K562 (cell line): ENCODE measurements at regions not wholly inside any gene's neighbourhood (a gene's known extent, or its start where the extent isn't known, plus 50 kb on each side); places are given as distances from the start of the nearest gene placed in this dataset.

Experiments used
- ATAC-seq: fragments of 200-7000 bp; cut with Tn5 transposase; 3 replicates; pipeline ENCODE4 v1.9.1; 2020; ENCODE audit warnings: moderate library complexity
- BruUV-seq: library from RNA; stranded (reverse); fragments of 400-500 nt; replicated peaks from 2 replicates; lab custom pipeline; 2021; lab: Mats Ljungman, UMichigan
- CTCF ChIA-PET: fragments of 300-600 bp; formaldehyde crosslinking; extraction: SDS; loops from one replicate; lab custom pipeline; 2021; ENCODE audit warnings: low intra/inter-chr PET ratio; lab: Yijun Ruan, JAX
- POLR2A ChIA-PET: fragments of 300-600, 350-650 bp; sonication (Branson Sonifier 250); formaldehyde crosslinking; extraction: SDS; loops from one replicate; lab custom pipeline; 2021; ENCODE audit warnings: antibody characterized with exemption, inconsistent platforms; lab: Yijun Ruan, JAX
- DNase-seq, 4 experiments: peaks; one replicate each; pipeline versions ENCODE4 v3.0.0 to v3.0.0-alpha.2; 2011 to 2018; ENCODE audit warnings: low spot score in 3 of 4, mixed read lengths in 3 of 4; ENCODE audit errors: extremely low read depth in 1 of 4
- FAIRE-seq: peaks from 2 replicates; lab custom pipeline; 2011; peaks lifted over from hg19 to GRCh38; lab: Jason Lieb, UNC
- H2AFZ ChIP-seq: 2 replicates; pipeline ENCODE4 v1.6.0; 2011; ENCODE audit warnings: low read depth, low read length, control low read depth, inconsistent platforms
- H3K27ac ChIP-seq: fragments of 200-600 bp; 3 replicates; pipeline ENCODE4 v1.8.0; 2011; ENCODE audit warnings: low read depth, mild to moderate bottlenecking, control low read depth, inconsistent platforms, low read length, moderate library complexity, mixed read lengths; ENCODE audit errors: extremely low read depth
- H3K27me3 ChIP-seq, 2 experiments: fragments of 300-600 bp in 1 of 2; 2 replicates in 1 of 2; 3 replicates in 1 of 2; pipeline versions ENCODE4 v1.6.0 to v1.8.0; 2011; ENCODE audit warnings: inconsistent platforms in 2 of 2, low read length in 2 of 2, mild to moderate bottlenecking in 1 of 2, mixed read lengths in 1 of 2, moderate library complexity in 1 of 2; ENCODE audit not compliant: control insufficient read depth in 2 of 2, insufficient read depth in 2 of 2
- H3K36me3 ChIP-seq: fragments of 300-600 bp; 3 replicates; pipeline ENCODE4 v1.8.0; 2011; ENCODE audit warnings: mild to moderate bottlenecking, low read length, inconsistent platforms; ENCODE audit not compliant: control insufficient read depth, insufficient read depth
- H3K4me1 ChIP-seq, 2 experiments: fragments of 200-600 bp in 1 of 2; replicated peaks in 1 of 2; 2 replicates in 1 of 2; 3 replicates in 1 of 2; pipeline versions ENCODE4 v1.5.1 to v1.8.0; 2011; ENCODE audit warnings: inconsistent platforms in 2 of 2, low read length in 2 of 2, mild to moderate bottlenecking in 1 of 2, mixed read lengths in 1 of 2, moderate library complexity in 1 of 2; ENCODE audit not compliant: control insufficient read depth in 2 of 2, insufficient read depth in 2 of 2
- H3K4me2 ChIP-seq: 2 replicates; pipeline ENCODE4 v1.6.1; 2011; ENCODE audit warnings: low read length, control low read depth, inconsistent platforms, mixed read lengths; ENCODE audit not compliant: insufficient read depth
- H3K4me3 ChIP-seq: fragments of 200-600 bp; sonication (generic), shearing (Covaris generic); 2 replicates; pipeline ENCODE4 v1.5.1; 2016; ENCODE audit warnings: control low read depth, inconsistent platforms
- H3K79me2 ChIP-seq: fragments of 200-600 bp; 3 replicates; pipeline ENCODE4 v1.8.0; 2011; ENCODE audit warnings: low read length, inconsistent platforms; ENCODE audit not compliant: control insufficient read depth, insufficient read depth
- H3K9ac ChIP-seq, 2 experiments: 2 replicates each; pipeline versions ENCODE4 v1.6.0 to v1.6.1; 2011; ENCODE audit warnings: low read depth in 2 of 2, low read length in 2 of 2, control low read depth in 1 of 2, inconsistent platforms in 1 of 2, mild to moderate bottlenecking in 1 of 2, mixed read lengths in 1 of 2; ENCODE audit not compliant: insufficient read depth in 1 of 2
- H3K9me1 ChIP-seq: one replicate; pipeline ENCODE4 v1.6.0; 2011; ENCODE audit warnings: inconsistent platforms, mild to moderate bottlenecking, low read length, moderate library complexity; ENCODE audit not compliant: control insufficient read depth, insufficient read depth
- H3K9me3 ChIP-seq: replicated peaks from 2 replicates; pipeline ENCODE4 v1.5.1; 2011; ENCODE audit warnings: low read depth, low read length, inconsistent platforms; ENCODE audit not compliant: control insufficient read depth, insufficient read depth
- H4K20me1 ChIP-seq: replicated peaks from 2 replicates; pipeline ENCODE4 v1.6.1; 2011; ENCODE audit warnings: low read length, inconsistent platforms, mixed read lengths; ENCODE audit not compliant: control insufficient read depth, insufficient read depth
- CBFA2T2 ChIP-seq: fragments of 450-650 bp; conservative IDR thresholded peaks from 2 replicates; pipeline ENCODE4 v1.6.1; 2017; ENCODE audit warnings: mild to moderate bottlenecking
- EP400 ChIP-seq: fragments of 450-650 bp; IDR thresholded peaks from 2 replicates; pipeline ENCODE4 v1.6.1; 2017; ENCODE audit warnings: antibody characterized with exemption, mild to moderate bottlenecking, moderate library complexity
- FOS ChIP-seq: IDR thresholded peaks from 3 replicates; pipeline ENCODE4 v1.6.1; 2011; ENCODE audit not compliant: insufficient read length; ENCODE audit errors: extremely low read depth
- KHSRP ChIP-seq: fragments of 450-650 bp; IDR thresholded peaks from 2 replicates; pipeline ENCODE4 v1.6.1; 2017
- MTF1 ChIP-seq: fragments of 250-450 bp; sonication (Bioruptor Pico); IDR thresholded peaks from 2 replicates; pipeline ENCODE4 v1.9.0; 2021; ENCODE audit warnings: moderate library complexity, mild to moderate bottlenecking, inconsistent platforms, borderline replicate concordance
- NBN ChIP-seq: fragments of 450-650 bp; IDR thresholded peaks from 2 replicates; pipeline ENCODE4 v1.6.1; 2016; ENCODE audit warnings: low read depth, mild to moderate bottlenecking
- PCBP1 ChIP-seq: fragments of 200-400 bp; formaldehyde crosslinking; IDR thresholded peaks from 2 replicates; pipeline ENCODE4 v1.6.1; 2018; ENCODE audit warnings: mild to moderate bottlenecking, low read depth, low read length; ENCODE audit not compliant: poor library complexity, severe bottlenecking
- PCBP2 ChIP-seq: fragments of 200-400 bp; formaldehyde crosslinking; IDR thresholded peaks from 2 replicates; pipeline ENCODE4 v1.6.1; 2018; ENCODE audit warnings: low read length, low read depth, mild to moderate bottlenecking, moderate library complexity; ENCODE audit not compliant: poor library complexity, severe bottlenecking
- PRMT5 ChIP-seq: sonication (generic); formaldehyde crosslinking; IDR thresholded peaks from 2 replicates; pipeline ENCODE4 v1.5.0; 2020; ENCODE audit warnings: missing genetic modification reagents
- RBM25 ChIP-seq: fragments of 200-400 bp; formaldehyde crosslinking; IDR thresholded peaks from 2 replicates; pipeline ENCODE4 v1.6.1; 2018; ENCODE audit warnings: low read length, low read depth, moderate library complexity; ENCODE audit not compliant: severe bottlenecking
- TBP ChIP-seq: optimal IDR thresholded peaks from 2 replicates; pipeline ENCODE3; 2011; ENCODE audit warnings: low read depth, low read length, improper control_type of control experiment
- ZNF324 ChIP-seq: fragments of 250-450 bp; sonication (Bioruptor Pico); IDR thresholded peaks from 2 replicates; pipeline ENCODE4 v1.4.0; 2020; ENCODE audit warnings: mild to moderate bottlenecking
- WGBS: fragments of 100-300 bp; shearing (Covaris generic); methylation state at CpG from one replicate; pipeline ENCODE4 v1.1.6; 2016; ENCODE audit warnings: low coverage, mixed read lengths; ENCODE audit not compliant: insufficient coverage; ENCODE audit errors: missing lambda C conversion rate; 5-methylcytosine and 5-hydroxymethylcytosine counted together
- in situ Hi-C: fragments of 300-500 bp; cut with MboI; formaldehyde crosslinking; loops from 4 replicates; pipeline ENCODE4 v1.15.0; 2018; ENCODE audit warnings: inconsistent platforms, mixed read lengths
- intact Hi-C: fragments of 100-400 bp; cut with micrococcal nuclease; formaldehyde crosslinking; loops from 2 replicates; pipeline ENCODE4 v1.14.2; 2022
- TF ChIP-seq, protein P1 (sequence below): fragments of 250-450 bp; sonication (Bioruptor Pico); IDR thresholded peaks from 2 replicates; pipeline ENCODE4 v1.8.0; 2021; ENCODE audit warnings: moderate library complexity, mild to moderate bottlenecking, inconsistent platforms
- TF ChIP-seq, protein P2 (sequence below): fragments of 250-450 bp; sonication (Bioruptor Pico); IDR thresholded peaks from 2 replicates; pipeline ENCODE4 v1.8.0; 2021; ENCODE audit warnings: moderate library complexity, mild to moderate bottlenecking, inconsistent platforms

DNA sequence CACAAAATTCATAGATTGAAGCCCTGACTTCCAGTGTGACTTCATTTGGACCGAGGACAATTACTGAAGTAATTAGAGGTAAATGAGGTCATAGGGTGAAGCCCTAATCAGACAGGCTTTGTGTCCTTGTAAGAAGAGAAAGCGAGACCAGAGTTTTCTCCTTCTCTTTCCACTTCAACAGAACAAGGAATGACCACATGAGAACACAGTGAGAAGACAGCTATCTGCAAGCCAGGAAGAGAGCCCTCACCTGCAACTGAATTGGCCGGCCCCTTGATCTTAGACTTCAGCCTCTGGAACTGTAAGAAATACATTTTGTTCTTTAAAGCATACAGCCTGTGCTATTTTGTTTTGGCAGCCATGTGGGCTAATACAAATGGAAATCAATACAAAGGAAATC lies 67.1 kb upstream of the PRKG2 start (continued):
- TF ChIP-seq FOS (no peak), NBN (no peak), TBP (no peak), CBFA2T2 (no peak), PCBP2 (no peak), ZNF324 (CRISPR knock-in tag) (no peak), PRMT5 (CRISPR knock-in tag) (no peak)
- TF ChIP-seq, protein P1, sequence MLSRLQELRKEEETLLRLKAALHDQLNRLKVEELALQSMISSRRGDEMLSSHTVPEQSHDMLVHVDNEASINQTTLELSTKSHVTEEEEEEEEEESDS: no peak

DNA sequence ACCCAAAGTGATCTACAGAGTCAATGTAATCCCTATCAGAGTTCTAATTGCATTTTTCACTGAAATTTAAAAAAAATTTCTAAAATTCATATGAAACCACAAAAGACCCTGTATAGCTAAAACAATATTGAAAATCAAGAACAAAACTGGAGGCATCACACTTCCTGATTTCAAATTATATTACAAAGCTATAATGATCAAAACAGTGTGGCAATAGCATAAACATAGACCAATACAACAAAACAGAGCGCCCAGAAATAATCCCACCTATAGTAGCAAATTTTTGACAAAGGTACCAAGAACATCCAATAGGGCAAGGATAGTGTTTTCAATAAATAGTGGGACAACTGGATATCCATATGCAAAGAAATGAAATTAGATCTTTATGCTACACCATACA lies 59.4 kb upstream of the PRKG2 start:
- TF ChIP-seq KHSRP (no peak), PCBP1 (no peak), EP400 (no peak), MTF1 (CRISPR knock-in tag) (no peak), RBM25 (peak; percentile 79)
- TF ChIP-seq, protein P2, sequence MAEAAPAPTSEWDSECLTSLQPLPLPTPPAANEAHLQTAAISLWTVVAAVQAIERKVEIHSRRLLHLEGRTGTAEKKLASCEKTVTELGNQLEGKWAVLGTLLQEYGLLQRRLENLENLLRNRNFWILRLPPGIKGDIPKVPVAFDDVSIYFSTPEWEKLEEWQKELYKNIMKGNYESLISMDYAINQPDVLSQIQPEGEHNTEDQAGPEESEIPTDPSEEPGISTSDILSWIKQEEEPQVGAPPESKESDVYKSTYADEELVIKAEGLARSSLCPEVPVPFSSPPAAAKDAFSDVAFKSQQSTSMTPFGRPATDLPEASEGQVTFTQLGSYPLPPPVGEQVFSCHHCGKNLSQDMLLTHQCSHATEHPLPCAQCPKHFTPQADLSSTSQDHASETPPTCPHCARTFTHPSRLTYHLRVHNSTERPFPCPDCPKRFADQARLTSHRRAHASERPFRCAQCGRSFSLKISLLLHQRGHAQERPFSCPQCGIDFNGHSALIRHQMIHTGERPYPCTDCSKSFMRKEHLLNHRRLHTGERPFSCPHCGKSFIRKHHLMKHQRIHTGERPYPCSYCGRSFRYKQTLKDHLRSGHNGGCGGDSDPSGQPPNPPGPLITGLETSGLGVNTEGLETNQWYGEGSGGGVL (CRISPR knock-in tag): no peak
- Histone ChIP-seq H3K4me2 (no peak overlapping the region), H2AFZ (no peak overlapping the region), H3K9me3 (no peaks in the 10 kb centered on the region), H3K4me3 (no peak overlapping the region), H4K20me1 (no peaks in the 10 kb centered on the region), H3K27me3 (no peaks in the 10 kb centered on the region), H3K36me3 (no peaks in the 10 kb centered on the region), H3K4me1 (no peaks in the 10 kb centered on the region), H3K9me1 (no peaks in the 10 kb centered on the region), H3K9ac (no peak overlapping the region), H3K27ac (no peak overlapping the region), H3K79me2 (no peaks in the 10 kb centered on the region)
- 0% methylated on average over 1 of the region's 1 CpG for WGBS
- intact Hi-C loops (no loop called here), in situ Hi-C loops (no loop called here)
- no peak for ATAC-seq
- no peak for FAIRE-seq
- ChIA-PET CTCF (interaction anchor here (0.6 kb wide), 1 partner anchor 10 kb away, joined by 3 read pairs; no protein-coding TSS in a partner anchor), POLR2A (no interaction called here)
- BruUV-seq: no TSS peak
- DNase-seq: no peak
